SK-N-SH (cell line): ENCODE measurements at regions not wholly inside any gene's neighbourhood (a gene's known extent, or its start where the extent isn't known, plus 50 kb on each side); places are given as distances from the start of the nearest gene placed in this dataset.

Source experiments
- ELF1 ChIP-seq: IDR thresholded peaks from 2 replicates; pipeline ENCODE4 v1.4.0; 2012
- EP300 ChIP-seq, 2 experiments: IDR thresholded peaks; 2 replicates each; pipeline versions ENCODE4 v1.4.0 to v1.6.1; 2012; ENCODE audit warnings: borderline replicate concordance in 1 of 2, low read depth in 1 of 2, low read length in 1 of 2
- EZH2phosphoT487 ChIP-seq: fragments of 200-600 bp; sonication (generic); IDR thresholded peaks from 2 replicates; pipeline ENCODE4 v1.6.1; 2017; ENCODE audit warnings: low read depth, mixed run types, mild to moderate bottlenecking, antibody characterized with exemption, moderate library complexity, borderline replicate concordance
- FOXJ3 ChIP-seq: sonication (generic); formaldehyde crosslinking; IDR thresholded peaks from 2 replicates; pipeline ENCODE4 v1.5.1; 2020; ENCODE audit warnings: mild to moderate bottlenecking, missing genetic modification reagents
- FOXM1 ChIP-seq: IDR thresholded peaks from 2 replicates; pipeline ENCODE4 v1.4.0; 2012; ENCODE audit warnings: low read depth, mild to moderate bottlenecking
- GABPA ChIP-seq: IDR thresholded peaks from 2 replicates; pipeline ENCODE4 v1.4.0; 2012; ENCODE audit warnings: low read depth, mild to moderate bottlenecking
- MXI1 ChIP-seq: IDR thresholded peaks from 2 replicates; pipeline ENCODE4 v1.6.1; 2012; ENCODE audit warnings: mild to moderate bottlenecking, low read depth, low read length, improper control_type of control experiment
- POLR2AphosphoS5 ChIP-seq: IDR thresholded peaks from 2 replicates; pipeline ENCODE4 v1.6.1; 2012; ENCODE audit warnings: low read depth, low read length
- RAD21 ChIP-seq: IDR thresholded peaks from 2 replicates; pipeline ENCODE4 v1.6.1; 2012; ENCODE audit warnings: mild to moderate bottlenecking, low read length
- RCOR1 ChIP-seq: fragments of 150-350 bp; IDR thresholded peaks from 2 replicates; pipeline ENCODE4 v1.6.1; 2017; ENCODE audit warnings: antibody characterized with exemption, low read length
- RXRA ChIP-seq: IDR thresholded peaks from 2 replicates; pipeline ENCODE4 v1.4.0; 2012; ENCODE audit warnings: low read depth, mild to moderate bottlenecking, borderline replicate concordance
- USF1 ChIP-seq: IDR thresholded peaks from 2 replicates; pipeline ENCODE4 v1.4.0; 2012; ENCODE audit warnings: low read depth, borderline replicate concordance
- TF ChIP-seq, protein P1 (sequence below): fragments of 200-600 bp; sonication (generic); IDR thresholded peaks from 2 replicates; pipeline ENCODE4 v1.6.1; 2017; ENCODE audit warnings: antibody characterized with exemption, mild to moderate bottlenecking, moderate library complexity

DNA sequence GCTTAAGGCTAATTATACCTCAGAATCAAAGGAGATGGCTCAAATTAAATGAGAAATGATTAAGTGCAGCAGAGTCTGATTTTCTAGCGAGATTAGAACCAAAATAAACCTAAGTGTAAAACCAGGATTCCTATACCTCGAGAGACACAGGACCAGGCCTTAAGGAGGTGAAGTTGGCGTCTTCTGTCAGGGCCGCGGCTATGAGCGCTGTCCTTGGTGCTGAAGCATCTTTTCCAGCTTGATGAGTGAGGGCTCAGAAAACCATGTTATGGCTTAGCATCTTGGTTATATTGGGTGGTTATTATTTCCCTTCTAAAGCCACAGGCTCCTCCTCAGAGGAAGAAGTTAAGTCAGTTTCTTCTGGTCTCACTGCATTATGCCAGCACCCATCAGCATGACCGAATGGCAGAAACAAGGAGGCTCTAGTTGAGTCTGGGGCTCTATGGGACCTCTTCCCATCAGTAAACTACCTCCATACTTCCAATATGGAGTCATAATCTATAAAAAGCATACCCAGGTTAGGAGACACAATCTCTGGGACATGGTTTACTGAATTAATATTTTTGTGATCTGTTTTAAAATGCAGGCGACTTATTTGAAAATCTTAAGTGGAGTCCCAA is 120.1 kb upstream of the NMNAT3 start:
- TF ChIP-seq EP300 (IDR thresholded peaks at IDR 0.05; ENCODE audit: borderline replicate concordance in 1 of 2, low read depth in 1 of 2, low read length in 1 of 2) (no peak), MXI1 (no peak), RXRA (no peak), GABPA (no peak), POLR2AphosphoS5 (no peak), ELF1 (no peak), USF1 (no peak), RCOR1 (no peak), EZH2phosphoT487 (no peak), RAD21 (no peak), FOXJ3 (CRISPR knock-in tag) (no peak), FOXM1 (no peak)
- TF ChIP-seq, protein P1, sequence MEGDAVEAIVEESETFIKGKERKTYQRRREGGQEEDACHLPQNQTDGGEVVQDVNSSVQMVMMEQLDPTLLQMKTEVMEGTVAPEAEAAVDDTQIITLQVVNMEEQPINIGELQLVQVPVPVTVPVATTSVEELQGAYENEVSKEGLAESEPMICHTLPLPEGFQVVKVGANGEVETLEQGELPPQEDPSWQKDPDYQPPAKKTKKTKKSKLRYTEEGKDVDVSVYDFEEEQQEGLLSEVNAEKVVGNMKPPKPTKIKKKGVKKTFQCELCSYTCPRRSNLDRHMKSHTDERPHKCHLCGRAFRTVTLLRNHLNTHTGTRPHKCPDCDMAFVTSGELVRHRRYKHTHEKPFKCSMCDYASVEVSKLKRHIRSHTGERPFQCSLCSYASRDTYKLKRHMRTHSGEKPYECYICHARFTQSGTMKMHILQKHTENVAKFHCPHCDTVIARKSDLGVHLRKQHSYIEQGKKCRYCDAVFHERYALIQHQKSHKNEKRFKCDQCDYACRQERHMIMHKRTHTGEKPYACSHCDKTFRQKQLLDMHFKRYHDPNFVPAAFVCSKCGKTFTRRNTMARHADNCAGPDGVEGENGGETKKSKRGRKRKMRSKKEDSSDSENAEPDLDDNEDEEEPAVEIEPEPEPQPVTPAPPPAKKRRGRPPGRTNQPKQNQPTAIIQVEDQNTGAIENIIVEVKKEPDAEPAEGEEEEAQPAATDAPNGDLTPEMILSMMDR = no peak
